ENCODE measurements at regions not wholly inside any gene's neighbourhood (a gene's known extent, or its start where the extent isn't known, plus 50 kb on each side); places are given as distances from the start of the nearest gene placed in this dataset.
"Not testable (repeated sequence)": the region's sequence is repeated elsewhere in the genome, so short reads cannot be mapped to it uniquely, and the experiment has no call there.

DNA sequence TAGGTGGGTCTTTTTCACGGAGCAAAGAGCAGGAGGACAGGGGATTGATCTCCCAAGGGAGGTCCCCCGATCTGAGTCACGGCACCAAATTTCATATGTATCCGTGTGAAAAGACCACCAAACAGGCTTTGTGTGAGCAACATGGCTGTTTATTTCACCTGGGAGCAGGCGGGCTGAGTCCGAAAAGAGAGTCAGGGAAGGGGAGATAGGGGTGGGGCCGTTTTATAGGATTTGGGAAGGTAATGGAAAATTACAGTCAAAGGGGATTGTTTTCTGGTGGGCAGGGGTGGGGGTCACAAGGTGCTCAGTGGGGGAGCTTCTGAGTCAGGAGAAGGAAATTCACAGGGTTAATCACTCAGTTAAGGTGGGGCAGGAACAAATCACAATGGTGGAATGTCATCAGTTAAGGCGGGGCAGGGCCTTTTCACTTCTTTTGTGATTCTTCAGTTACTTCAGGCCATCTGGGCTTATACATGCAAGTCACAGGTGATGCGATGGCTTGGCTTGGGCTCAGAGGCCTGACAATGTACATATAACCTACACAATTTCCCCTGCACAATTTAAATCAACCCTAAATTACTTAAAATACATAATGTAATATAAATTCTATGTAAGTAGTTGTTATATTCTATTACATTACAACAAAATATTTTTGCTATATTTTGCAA lies 921.3 kb upstream of the ALCAM start:
- not testable (repeated sequence) for DNase-seq

DNA sequence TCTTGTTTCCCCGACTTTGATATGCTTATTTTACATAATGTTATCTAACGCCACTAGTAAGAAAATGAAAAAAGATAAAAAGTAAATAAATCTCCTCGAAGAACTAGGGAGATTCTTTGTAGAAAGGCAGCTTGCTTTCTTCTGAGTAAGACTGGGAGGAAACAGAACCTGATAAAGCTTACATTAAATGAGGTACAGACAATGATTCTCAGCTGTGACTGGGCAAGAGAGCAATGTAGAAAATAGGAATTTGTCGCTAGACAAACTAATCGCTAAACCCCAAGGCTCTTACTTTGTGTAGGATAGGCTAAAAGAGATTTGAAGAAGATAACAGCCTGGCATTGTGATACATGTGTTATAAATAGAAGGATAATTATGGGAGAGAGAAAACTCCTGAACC lies 919.0 kb upstream of the ALCAM start:
- no peak for DNase-seq

DNA sequence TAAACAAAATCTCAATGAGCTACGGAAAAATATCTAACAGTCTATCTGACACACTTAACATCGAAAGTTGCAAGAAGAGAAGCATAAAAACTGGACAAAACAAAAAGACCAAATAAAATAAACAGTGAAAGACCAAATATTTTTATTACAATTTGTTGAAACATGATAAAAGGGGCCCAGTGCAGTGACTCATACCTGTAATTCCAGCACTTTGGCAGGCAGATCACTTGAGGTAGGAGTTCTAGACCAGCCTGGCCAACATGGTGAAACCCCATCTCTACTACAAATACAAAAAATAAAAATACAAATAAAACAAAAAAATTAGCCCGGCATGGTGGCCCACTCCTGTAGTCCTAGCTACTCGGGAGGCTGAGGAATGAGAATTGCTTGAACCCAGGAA lies 914.0 kb upstream of the ALCAM start:
- no peak for DNase-seq

DNA sequence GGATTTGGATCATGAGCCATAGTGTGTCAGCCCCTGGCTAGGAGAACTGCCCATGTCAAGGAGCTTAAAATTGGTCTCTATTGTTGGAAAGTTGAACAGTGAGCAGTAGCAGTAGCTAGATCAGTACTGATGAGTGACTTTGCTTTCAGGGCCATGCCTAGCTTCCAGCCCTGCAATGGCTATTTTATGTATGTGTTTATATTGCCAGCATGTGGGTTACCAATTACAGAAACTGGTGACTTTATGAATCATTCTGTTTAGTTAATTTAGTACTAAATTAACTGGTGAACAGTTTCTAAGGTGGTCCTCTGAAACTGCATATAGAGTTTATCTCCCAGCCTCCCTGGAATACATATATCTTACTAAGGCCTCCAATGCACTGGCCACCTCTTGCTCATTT lies 908.1 kb upstream of the ALCAM start:
- no peak for DNase-seq

DNA sequence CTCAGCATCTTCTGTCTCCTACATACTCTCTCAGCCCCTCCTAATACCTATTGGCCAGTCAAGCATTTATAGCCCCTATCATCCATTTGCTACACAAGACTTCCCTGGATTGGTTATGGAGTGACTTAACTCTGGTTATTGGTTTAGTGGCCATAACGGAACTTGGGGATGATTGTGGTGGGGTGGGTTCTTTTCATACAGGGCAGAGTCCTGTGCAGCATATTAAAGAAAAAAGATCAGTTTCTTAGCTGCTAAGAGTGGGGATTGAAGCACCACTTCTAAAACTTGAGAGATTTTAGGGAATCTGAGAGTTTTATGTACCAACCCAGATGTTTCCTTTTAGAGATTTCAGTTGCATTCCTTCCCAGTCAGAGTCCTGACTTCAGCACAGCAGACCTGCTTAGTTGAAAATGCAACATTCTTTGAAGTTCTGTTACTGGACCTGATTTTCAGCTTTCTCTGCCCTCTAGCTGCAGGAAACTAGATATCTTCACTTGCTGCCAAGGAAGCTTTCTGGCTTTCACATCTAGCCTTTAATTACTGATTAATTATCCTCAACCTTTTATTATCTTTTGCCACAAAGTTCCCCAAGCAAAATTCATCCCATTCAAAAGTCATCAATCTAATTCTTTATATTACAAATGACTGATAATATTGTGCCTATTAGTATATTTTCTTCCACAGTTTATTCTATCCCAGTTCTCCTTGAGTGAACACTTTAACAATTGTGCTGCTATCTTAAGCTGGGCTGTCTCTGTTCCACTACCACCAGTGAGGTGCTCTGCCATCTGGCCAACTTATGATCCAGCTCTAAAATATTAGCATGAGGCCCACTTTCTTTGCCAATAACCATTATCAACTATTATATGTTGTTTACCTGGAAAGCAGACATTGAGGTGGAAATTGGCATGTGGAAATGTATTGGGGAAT lies 906.0 kb upstream of the ALCAM start:
- no peak for DNase-seq

DNA sequence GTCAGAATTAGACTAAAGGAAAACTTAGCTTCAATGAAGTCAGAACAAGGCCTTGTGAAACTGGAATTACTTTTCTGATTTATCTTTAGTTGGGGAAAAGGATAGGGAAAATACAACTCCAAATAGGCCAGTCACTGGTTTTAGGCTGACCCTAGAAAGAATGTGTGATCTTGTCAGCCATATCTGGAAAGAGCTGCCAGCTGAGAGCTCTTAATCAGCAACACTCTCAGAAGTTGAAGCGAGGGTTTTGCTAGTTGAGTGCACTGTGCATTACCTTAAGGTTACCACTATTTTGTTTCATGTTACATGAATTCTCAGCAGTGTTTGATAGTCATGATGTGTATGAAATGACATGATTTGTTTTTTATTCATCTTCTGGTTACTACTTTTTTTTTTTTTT lies 905.3 kb upstream of the ALCAM start:
- DNase-seq = no peak

DNA sequence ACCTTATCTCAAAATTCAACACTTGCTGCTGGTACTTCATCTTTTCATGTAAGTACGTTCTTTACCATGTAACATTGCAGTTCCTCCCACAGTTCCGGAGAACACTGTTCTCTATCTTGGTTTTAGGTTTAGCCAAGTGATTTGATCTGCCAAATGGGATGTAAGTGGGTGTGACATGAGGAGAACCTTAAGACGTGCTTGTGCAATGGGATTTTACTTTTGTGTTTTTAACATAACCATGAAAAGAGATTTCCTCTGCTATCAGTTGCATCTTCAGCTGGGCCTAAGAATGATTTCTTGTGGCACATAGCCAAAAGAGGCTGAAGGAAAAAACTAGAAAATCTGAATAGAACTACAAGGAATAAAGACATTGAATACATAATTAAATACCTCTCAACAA lies 894.5 kb upstream of the ALCAM start:
- no peak for DNase-seq

DNA sequence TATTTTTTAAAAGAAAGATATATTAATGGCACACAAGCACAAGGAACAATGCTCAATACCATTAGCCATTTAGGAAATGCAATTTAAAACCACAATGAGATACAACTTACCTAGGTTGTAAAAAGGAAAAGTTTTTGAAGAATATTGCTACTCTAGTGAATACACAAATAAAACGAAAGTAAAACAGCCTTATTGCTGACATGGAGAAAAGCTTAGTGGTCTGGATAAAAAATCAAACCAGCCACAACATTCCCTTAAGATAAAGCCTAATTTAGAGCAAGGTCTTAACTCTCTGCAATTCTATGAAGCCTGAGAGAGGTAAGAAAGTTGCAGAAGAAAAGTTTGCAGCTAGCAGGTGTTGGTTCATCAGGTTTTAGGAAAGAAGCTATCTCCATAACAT lies 892.7 kb upstream of the ALCAM start:
- DNase-seq = no peak

DNA sequence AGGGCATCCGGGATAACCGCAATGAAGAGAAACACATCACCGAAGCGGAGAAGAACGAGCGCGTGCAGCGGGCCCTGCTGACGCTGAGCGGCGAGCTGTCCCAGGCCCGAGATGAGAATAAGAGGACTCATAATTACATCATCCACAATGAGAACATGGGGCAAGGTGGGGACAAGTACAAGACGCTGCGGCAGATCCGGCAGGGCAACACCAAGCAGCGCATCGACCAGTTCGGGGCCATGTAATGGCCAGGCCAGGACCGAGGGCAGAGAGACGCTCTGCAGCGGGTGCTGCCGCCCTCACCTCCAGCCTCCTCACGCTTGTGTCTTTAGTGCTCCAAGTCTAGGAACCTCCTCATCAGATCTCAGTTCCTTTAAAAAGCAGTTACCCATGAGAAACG lies 863.7 kb upstream of the ALCAM start:
- DNase-seq = no peak

DNA sequence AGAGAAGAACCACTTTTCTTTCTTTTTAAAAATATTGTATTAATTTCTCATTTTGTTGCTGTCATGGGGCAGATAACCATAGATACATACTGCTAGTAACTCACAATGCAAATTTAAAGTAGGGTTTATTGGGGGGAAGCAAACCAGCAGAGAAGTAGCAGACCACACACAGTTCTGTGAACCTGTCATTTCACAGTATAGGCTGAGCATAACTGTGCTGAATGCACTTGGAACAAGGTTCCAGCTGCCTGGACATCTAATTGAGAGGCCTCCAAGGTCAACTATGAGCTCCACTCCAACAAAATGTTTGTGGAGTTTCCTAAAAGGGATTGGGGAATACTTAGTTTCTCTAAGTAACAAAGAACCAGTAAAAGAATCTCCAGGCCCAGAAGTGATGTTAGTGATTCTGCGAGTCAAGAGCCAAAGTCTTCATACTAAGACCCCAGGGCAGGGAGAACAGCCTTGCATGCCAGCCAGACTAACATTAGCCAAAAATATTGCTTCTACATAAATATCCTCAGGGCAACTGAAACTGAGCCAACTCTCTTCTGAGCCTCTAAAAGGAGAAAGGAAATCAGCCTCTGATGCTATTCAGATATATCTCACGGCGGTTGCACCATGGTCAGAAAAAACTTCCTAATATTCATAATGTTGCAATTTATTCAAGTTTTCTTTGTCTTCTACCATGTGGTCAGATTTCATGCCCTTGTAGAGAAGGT lies 856.4 kb upstream of the ALCAM start:
- no peak for DNase-seq

DNA sequence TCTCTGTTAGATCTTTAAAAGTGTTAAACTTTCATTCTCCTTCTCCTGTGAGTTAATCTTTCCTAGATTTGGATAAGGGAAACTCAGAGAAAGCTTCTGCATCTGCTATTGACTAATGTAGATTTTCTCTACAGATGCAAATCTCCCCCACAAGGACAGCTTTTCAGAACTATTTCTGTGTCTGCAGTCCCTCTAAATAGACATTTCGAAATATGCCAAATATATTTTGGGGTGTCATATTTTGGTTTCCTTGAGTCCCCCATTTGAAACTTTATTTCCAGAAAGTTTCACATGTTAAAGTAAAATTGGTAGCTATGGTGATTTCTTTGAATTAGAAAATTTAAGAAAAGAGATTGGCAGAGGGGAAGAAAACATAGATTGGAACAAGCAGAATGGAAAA lies 852.3 kb upstream of the ALCAM start:
- no peak for DNase-seq

DNA sequence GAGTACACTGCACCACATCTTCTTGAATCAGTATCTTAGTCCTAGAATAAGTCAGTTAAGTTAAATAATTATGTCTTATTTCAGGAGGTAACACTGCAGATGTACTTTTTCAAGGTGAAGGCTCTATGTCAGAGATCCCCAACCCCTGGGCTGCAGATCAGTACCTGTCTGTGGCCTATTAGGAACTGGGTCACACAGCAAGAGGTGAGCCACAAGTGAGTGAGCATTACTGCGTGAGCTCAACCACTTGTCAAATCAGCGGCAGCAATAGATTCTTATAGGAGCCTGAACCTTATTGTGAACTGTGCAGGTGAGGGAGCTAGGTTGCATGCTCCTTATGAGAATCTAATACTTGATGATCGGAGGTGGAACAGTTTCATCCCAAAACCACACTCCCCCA lies 851.9 kb upstream of the ALCAM start:
- DNase-seq = no peak

DNA sequence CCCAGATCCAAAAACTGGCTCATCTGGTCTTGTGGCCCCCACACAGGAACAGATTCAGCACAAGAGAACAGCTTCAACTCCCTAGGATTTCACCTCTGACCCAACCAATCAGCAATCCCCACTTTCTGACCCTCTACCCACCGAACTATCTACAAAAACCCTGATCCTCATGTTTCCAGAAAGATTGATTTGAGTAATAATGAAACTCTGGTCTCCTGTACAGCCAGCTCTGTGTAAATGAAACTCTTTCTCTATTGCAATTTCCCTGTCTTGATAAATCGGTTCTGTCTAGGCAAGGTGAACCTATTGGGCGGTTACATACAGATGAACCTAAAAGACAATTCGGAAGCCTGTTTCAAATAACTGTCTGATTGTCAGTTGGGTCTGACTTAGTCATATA lies 847.6 kb upstream of the ALCAM start:
- DNase-seq = no peak

DNA sequence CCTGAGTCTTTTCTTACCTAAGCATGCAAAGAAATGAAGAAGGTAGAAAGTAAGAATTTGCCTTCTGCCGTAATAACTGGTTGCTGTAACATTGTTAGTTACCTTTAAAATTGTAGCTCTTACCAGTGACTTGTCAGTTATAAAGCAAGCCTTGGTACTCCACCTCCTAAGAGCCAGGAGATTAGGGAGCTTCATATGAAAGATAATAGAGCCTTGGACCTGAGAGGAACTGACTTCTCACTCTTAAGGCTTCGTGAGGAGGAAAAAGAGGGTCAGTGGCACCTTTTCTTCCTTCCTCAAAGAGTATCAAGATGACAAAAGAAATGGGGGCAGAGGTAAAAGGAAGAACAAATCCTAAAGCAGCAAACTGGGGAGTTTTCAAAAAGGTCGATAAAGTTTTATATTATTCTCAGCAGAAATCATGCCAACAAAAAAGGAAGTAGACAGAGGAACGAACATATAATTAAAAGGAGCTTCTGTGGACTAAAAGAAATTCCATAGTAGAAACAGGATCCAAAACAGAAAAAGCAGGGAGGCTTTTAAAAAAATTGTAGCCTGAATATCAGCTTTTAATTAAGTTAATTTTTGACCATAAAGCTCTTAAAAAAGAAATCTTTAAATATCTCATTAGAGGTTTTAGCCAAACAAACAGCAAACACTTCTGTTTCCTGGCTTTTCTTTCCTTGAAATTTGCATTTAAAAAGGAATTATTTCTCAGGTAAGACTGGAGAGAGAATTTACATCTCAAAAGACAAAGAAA lies 847.1 kb upstream of the ALCAM start:
- DNase-seq = no peak

DNA sequence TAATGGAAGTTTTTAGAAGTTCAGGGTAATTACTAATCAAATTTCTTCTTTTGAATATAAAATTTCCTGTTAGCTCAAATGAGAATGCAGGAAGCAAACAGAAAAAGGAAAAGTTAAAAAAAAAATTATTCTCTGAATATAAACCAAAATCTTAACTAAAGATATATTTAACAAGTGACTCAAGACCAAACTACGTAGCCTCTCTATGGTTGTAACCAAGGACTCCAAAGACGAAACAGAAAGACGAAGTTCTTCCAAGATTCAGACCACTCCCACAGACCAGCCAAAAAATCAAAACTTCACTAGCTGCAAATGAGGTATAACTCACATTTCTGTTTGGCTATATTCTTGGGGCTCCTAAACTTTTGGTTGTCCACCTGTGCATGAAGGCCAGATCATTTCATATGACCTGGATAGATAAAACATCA lies 846.5 kb upstream of the ALCAM start:
- no peak for DNase-seq

DNA sequence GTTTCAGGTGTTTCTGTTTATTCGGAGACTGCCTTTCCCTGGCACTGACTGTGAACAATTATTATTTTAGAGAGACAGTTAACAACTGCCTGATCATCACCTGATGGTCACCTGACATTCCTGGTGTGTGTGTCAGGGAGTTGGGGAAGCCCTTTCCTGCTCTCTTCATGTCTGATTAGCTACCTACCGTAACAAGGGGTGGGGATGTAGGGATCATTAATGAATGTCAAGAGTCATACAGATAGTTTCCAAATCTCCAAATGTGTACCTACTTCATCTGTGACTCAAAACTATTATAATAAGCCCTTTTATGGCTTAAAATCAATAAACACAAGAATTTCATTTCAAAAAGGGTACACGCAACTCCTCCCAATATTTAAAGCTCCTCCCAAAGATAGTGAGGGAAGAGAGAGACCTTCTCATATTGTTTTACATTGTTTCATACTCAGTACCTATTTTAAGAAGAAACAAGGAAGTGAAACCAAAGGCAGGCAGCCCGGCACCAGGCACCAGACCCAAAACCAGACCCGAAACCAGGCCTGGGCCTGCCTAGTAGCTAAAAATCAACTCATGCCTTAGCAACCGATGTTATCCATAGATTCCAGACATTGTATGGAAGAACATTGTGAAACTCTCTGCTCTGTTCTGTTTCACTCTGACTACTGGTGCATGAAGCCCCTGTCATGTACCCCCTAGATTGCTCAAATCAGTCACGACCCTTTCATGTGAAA lies 844.9 kb upstream of the ALCAM start:
- no peak for DNase-seq

DNA sequence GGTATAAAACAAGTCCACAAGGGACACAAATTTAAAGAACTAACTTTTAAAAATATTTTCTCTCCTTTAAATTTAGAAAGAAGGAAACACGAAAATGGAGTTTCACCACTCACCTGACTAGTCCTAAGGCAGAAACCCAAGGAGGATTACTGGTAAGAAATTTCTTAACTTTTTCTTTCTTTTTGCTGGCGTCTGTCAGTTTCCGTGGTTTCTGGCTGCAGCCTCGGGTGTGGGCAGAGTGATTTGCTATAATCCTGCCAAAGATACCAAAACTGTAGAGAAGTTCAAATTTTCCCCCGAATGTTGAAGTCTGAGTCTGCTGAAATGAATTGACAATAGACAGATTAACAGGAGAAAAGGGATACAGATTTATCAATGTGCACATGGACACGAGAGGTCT lies 843.6 kb upstream of the ALCAM start:
- DNase-seq = no peak

DNA sequence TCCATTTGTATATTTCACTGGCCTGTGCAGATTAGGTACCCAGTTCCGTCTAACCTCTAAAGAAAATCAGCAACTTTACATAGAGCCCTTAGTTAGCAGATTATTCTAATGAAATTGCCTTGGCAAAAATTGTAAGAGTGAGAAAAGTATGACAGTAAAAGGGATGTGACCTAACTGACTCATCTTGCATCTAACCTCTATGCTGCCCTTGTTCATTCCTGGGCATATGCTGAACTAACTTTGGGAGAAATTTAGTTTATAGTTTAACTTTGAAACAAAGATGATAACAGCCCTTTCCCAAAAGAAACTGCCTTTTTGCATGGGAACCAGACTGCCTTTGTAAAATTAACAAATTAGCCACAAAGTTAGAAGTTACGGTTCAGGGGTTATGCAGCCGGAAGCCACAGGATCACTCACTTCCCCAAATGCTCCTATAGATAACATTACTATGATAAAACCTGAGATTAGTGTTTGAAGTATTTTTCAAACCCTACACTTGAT lies 839.8 kb upstream of the ALCAM start:
- no peak for DNase-seq

DNA sequence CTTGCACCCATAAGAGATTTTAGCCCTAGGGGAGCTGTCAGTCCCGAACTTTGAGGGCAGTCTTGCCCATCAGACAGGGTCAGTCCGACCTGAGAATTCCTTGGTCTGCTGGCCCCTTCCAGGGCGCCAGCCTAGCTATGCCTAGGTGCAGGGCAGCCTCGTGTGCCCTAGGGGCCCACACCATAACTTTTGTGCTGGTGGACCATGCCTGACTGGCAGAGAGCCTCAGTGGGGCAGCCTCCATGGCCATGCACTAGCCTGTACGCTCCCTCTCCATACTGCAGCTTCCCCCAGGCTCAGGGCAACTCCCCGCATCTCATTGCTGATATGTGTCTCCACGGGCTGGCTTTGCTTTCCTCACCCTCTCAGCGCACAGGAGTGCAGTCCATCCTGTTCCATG lies 835.8 kb upstream of the ALCAM start:
- no peak for DNase-seq

DNA sequence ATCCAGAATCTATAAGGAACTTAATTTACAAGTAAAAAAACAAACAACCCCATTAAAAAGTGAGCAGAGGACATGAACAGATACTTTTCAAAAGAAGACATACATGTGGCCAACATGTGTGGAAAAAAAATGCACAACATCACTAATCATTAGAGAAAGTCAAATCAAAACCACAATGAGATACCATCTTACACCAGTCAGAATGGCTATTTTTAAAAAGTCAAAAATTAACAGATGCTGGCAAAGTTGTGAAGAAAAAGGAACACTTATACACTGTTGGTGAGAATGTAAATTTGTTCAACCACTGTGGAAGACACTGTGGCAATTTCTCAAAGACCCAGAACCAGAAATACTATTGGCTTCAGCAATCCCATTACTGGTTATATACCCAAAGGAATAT lies 830.0 kb upstream of the ALCAM start:
- DNase-seq = no peak

DNA sequence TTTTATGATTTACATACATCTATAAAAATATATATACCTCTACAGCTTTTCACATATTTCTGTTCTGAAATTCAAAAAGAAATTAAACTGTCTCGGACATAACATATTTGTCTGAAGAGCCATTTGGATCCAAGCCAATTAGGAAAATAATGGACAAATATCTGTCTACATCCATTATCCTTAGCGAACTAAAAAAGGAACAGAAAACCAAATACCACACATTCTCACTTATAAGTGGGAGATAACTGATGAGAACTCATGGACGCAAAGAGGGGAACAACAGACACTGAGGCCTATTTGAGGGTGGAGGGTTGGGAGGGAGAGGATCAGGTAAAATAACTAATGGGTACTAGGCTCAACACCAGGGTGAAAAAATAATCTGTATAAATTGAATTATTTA lies 829.4 kb upstream of the ALCAM start:
- no peak for DNase-seq

DNA sequence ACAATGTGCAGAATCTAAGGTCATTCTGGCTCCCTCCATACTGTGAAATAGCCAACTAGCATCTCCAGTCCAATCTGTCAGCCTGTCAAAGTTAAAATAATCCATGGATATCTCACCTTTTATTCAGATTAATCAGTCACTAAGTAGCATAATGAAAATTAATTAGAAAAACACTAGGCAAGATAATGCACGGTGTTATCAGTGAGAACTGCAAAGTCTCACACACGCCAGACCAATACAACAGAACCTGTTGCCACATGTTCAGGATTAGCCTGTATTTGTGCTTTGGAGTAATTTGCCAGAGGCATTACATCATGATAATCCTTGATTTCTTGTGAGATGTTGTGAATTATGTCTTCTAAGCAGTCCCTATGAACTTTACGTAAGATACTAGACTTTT lies 820.4 kb upstream of the ALCAM start:
- DNase-seq = no peak
